ENCODE measurements at regions not wholly inside any gene's neighbourhood (a gene's known extent, or its start where the extent isn't known, plus 50 kb on each side); places are given as distances from the start of the nearest gene placed in this dataset.

GRCh38 chr14:99081880-99082279 lies 190.1 kb downstream of the BCL11B start:
- TF ChIP-seq GABPA (IDR thresholded peaks at IDR 0.05; ENCODE audit: low read depth) (no peak), POLR2AphosphoS5 (IDR thresholded peaks at IDR 0.05; ENCODE audit: low read depth) (no peak), REST (IDR thresholded peaks at IDR 0.05; ENCODE audit: insufficient replicate concordance, low read depth) (no peak), SPI1 (IDR thresholded peaks at IDR 0.05; ENCODE audit: borderline replicate concordance, low read depth) (no peak), CTCF (IDR thresholded peaks at IDR 0.05; ENCODE audit: insufficient read depth, low read length) (no peak)
- Histone ChIP-seq H3K4me3 (replicated peaks; ENCODE audit: insufficient read depth, low read length) (no peak overlapping the region), H3K27ac (replicated peaks) (no peak overlapping the region), H3K27me3 (ENCODE audit: insufficient read depth, poor library complexity, severe bottlenecking) (no peaks in the 10 kb centered on the region)
- no peak for DNase-seq (ENCODE audit: low read depth in 1 of 2, low spot score in 1 of 2)

GRCh38 chr14:99093532-99094517 lies 178.2 kb downstream of the BCL11B start:
- Histone ChIP-seq H3K27ac (replicated peaks) (no peak overlapping the region), H3K27me3 (ENCODE audit: insufficient read depth, poor library complexity, severe bottlenecking) (no peaks in the 10 kb centered on the region), H3K4me3 (replicated peaks; ENCODE audit: insufficient read depth, low read length) (no peak overlapping the region)
- TF ChIP-seq GABPA (IDR thresholded peaks at IDR 0.05; ENCODE audit: low read depth) (no peak), REST (IDR thresholded peaks at IDR 0.05; ENCODE audit: insufficient replicate concordance, low read depth) (no peak), CTCF (IDR thresholded peaks at IDR 0.05; ENCODE audit: insufficient read depth, low read length) (no peak), POLR2AphosphoS5 (IDR thresholded peaks at IDR 0.05; ENCODE audit: low read depth) (no peak), SPI1 (IDR thresholded peaks at IDR 0.05; ENCODE audit: borderline replicate concordance, low read depth) (no peak)
- no peak for DNase-seq (ENCODE audit: low read depth in 1 of 2, low spot score in 1 of 2)

- Histone ChIP-seq H3K27me3 (ENCODE audit: insufficient read depth, poor library complexity, severe bottlenecking) (no peaks in the 10 kb centered on the region), H3K27ac (replicated peaks) (no peak overlapping the region), H3K4me3 (replicated peaks; ENCODE audit: insufficient read depth, low read length) (no peak overlapping the region)
- DNase-seq (ENCODE audit: low read depth in 1 of 2, low spot score in 1 of 2): no peak
- TF ChIP-seq POLR2AphosphoS5 (IDR thresholded peaks at IDR 0.05; ENCODE audit: low read depth): no peak
- no peak for TF ChIP-seq REST (IDR thresholded peaks at IDR 0.05; ENCODE audit: insufficient replicate concordance, low read depth)
- no peak for TF ChIP-seq GABPA (IDR thresholded peaks at IDR 0.05; ENCODE audit: low read depth)
- TF ChIP-seq CTCF (IDR thresholded peaks at IDR 0.05; ENCODE audit: insufficient read depth, low read length): no peak
- no peak for TF ChIP-seq SPI1 (IDR thresholded peaks at IDR 0.05; ENCODE audit: borderline replicate concordance, low read depth)
These were observed 177.1 kb downstream of the BCL11B start for GRCh38 chr14:99094901-99095300.
